IMR-90 (cell line): ENCODE measurements at regions not wholly inside any gene's neighbourhood (a gene's known extent, or its start where the extent isn't known, plus 50 kb on each side); places are given as distances from the start of the nearest gene placed in this dataset.

Source experiments
- ATAC-seq: fragments of 200-7000 bp; cut with Tn5 transposase; 2 replicates; pipeline ENCODE4 v1.9.1; 2020; ENCODE audit warnings: low read depth, mild to moderate bottlenecking, moderate library complexity
- BruUV-seq: library from RNA; stranded (reverse); fragments of 400-500 nt; replicated peaks from 2 replicates; lab custom pipeline; 2021; lab: Mats Ljungman, UMichigan
- CTCF ChIA-PET: fragments of 300-600 bp; formaldehyde crosslinking; extraction: SDS; loops from one replicate; lab custom pipeline; 2021; ENCODE audit warnings: antibody characterized with exemption; lab: Yijun Ruan, JAX
- POLR2A ChIA-PET: fragments of 300-600 bp; sonication (Branson Sonifier 250); formaldehyde crosslinking; loops from one replicate; lab custom pipeline; 2022; ENCODE audit warnings: antibody characterized with exemption; ENCODE audit not compliant: unreplicated experiment; lab: Charles Lee
- DNase-seq: peaks from one replicate; pipeline ENCODE4 v3.0.0; 2013
- H2AFZ ChIP-seq: replicated peaks from 2 replicates; pipeline ENCODE3; 2013; ENCODE audit warnings: low read length, mild to moderate bottlenecking; ENCODE audit not compliant: poor library complexity
- H2AK5ac ChIP-seq: 2 replicates; pipeline ENCODE4 v1.6.1; 2013; ENCODE audit warnings: low read depth, low read length, inconsistent platforms
- H2AK9ac ChIP-seq: replicated peaks from 2 replicates; pipeline ENCODE3; 2013; ENCODE audit warnings: mild to moderate bottlenecking, low read depth, low read length, moderate library complexity; ENCODE audit not compliant: poor library complexity
- H2BK120ac ChIP-seq: 2 replicates; pipeline ENCODE4 v1.6.1; 2013; ENCODE audit warnings: low read depth, low read length, inconsistent platforms
- H2BK15ac ChIP-seq: 3 replicates; pipeline ENCODE4 v1.6.1; 2013; ENCODE audit warnings: low read depth, low read length, inconsistent platforms
- H2BK20ac ChIP-seq: 2 replicates; pipeline ENCODE4 v1.6.1; 2013; ENCODE audit warnings: low read depth, mild to moderate bottlenecking, inconsistent platforms, low read length, moderate library complexity
- H2BK5ac ChIP-seq: 2 replicates; pipeline ENCODE4 v1.6.1; 2013; ENCODE audit warnings: mild to moderate bottlenecking, low read depth, low read length, inconsistent platforms; ENCODE audit not compliant: poor library complexity, severe bottlenecking
- H3K14ac ChIP-seq: replicated peaks from 2 replicates; pipeline ENCODE4 v1.6.1; 2013; ENCODE audit warnings: low read depth, low read length, inconsistent platforms
- H3K18ac ChIP-seq: 2 replicates; pipeline ENCODE4 v1.6.1; 2013; ENCODE audit warnings: low read depth, low read length, control low read depth
- H3K23ac ChIP-seq: 2 replicates; pipeline ENCODE4 v1.6.1; 2013; ENCODE audit warnings: low read depth, low read length, inconsistent platforms
- H3K27ac ChIP-seq: 2 replicates; pipeline ENCODE4 v1.5.1; 2013; ENCODE audit warnings: mild to moderate bottlenecking, control low read depth, low read length; ENCODE audit not compliant: insufficient read depth
- H3K27me3 ChIP-seq: 2 replicates; pipeline ENCODE4 v1.6.1; 2013; ENCODE audit warnings: low read length; ENCODE audit not compliant: control insufficient read depth, insufficient read depth
- H3K36me3 ChIP-seq: 2 replicates; pipeline ENCODE4 v1.6.1; 2013; ENCODE audit warnings: low read length, mixed read lengths; ENCODE audit not compliant: control insufficient read depth, insufficient read depth
- H3K4ac ChIP-seq: 2 replicates; pipeline ENCODE4 v1.6.1; 2013; ENCODE audit warnings: low read depth, low read length, inconsistent platforms
- H3K4me1 ChIP-seq: 2 replicates; pipeline ENCODE4 v1.6.1; 2013; ENCODE audit warnings: low read length, mixed read lengths; ENCODE audit not compliant: control insufficient read depth, insufficient read depth
- H3K4me2 ChIP-seq: 2 replicates; pipeline ENCODE4 v1.6.1; 2013; ENCODE audit warnings: low read depth, mild to moderate bottlenecking, control low read depth, low read length, moderate library complexity
- H3K4me3 ChIP-seq: 2 replicates; pipeline ENCODE4 v1.5.1; 2013; ENCODE audit warnings: low read depth, mild to moderate bottlenecking, control low read depth, low read length, moderate library complexity; ENCODE audit not compliant: insufficient read depth
- H3K56ac ChIP-seq: 2 replicates; pipeline ENCODE4 v1.6.1; 2013; ENCODE audit warnings: low read length, inconsistent platforms; ENCODE audit not compliant: insufficient read depth; ENCODE audit errors: extremely low read depth
- H3K79me1 ChIP-seq, 2 experiments: 2 replicates each; pipeline ENCODE4 v1.6.1; 2013; ENCODE audit warnings: low read length in 2 of 2, inconsistent platforms in 1 of 2, low read depth in 1 of 2
- H3K9ac ChIP-seq: 2 replicates; pipeline ENCODE4 v1.6.1; 2013; ENCODE audit warnings: low read depth, low read length, control low read depth
- H3K9me1 ChIP-seq: 2 replicates; pipeline ENCODE4 v1.6.1; 2013; ENCODE audit warnings: low read length, inconsistent platforms; ENCODE audit not compliant: insufficient read depth
- H3K9me3 ChIP-seq: 2 replicates; pipeline ENCODE4 v1.6.1; 2013; ENCODE audit warnings: low read length; ENCODE audit not compliant: control insufficient read depth, insufficient read depth
- H4K20me1 ChIP-seq: 2 replicates; pipeline ENCODE4 v1.6.1; 2013; ENCODE audit warnings: low read length, inconsistent platforms; ENCODE audit not compliant: insufficient read depth
- H4K5ac ChIP-seq: 2 replicates; pipeline ENCODE4 v1.6.1; 2013; ENCODE audit warnings: mild to moderate bottlenecking, low read depth, low read length, control low read depth
- H4K8ac ChIP-seq, 2 experiments: 2 replicates each; pipeline ENCODE4 v1.6.1; 2013; ENCODE audit warnings: low read depth in 2 of 2, low read length in 2 of 2, control low read depth in 1 of 2, inconsistent platforms in 1 of 2
- H4K91ac ChIP-seq: 2 replicates; pipeline ENCODE4 v1.6.1; 2013; ENCODE audit warnings: low read depth, low read length, inconsistent platforms; ENCODE audit not compliant: insufficient read depth
- BHLHE40 ChIP-seq: fragments of 150-350 bp; IDR thresholded peaks from 2 replicates; pipeline ENCODE4 v1.6.1; 2016; ENCODE audit warnings: mild to moderate bottlenecking, low read depth, low read length
- CEBPB ChIP-seq: IDR thresholded peaks from 2 replicates; pipeline ENCODE4 v1.6.1; 2012; ENCODE audit warnings: low read depth, low read length, improper control_type of control experiment
- CHD1 ChIP-seq: IDR thresholded peaks from 2 replicates; pipeline ENCODE4 v1.6.1; 2012; ENCODE audit warnings: low read depth, low read length, improper control_type of control experiment
- ELK1 ChIP-seq: fragments of 150-350 bp; IDR thresholded peaks from 2 replicates; pipeline ENCODE4 v1.6.1; 2016; ENCODE audit warnings: low read depth, mild to moderate bottlenecking, low read length, moderate library complexity, borderline replicate concordance
- FOS ChIP-seq: fragments of 150-350 bp; IDR thresholded peaks from 2 replicates; pipeline ENCODE4 v1.6.1; 2016; ENCODE audit warnings: low read depth, low read length
- MAZ ChIP-seq: IDR thresholded peaks from 2 replicates; pipeline ENCODE4 v1.6.1; 2012; ENCODE audit warnings: low read depth, mild to moderate bottlenecking, low read length, improper control_type of control experiment, moderate library complexity, borderline replicate concordance
- MXI1 ChIP-seq: IDR thresholded peaks from 2 replicates; pipeline ENCODE4 v1.6.1; 2012; ENCODE audit warnings: low read depth, mild to moderate bottlenecking, low read length, moderate library complexity, borderline replicate concordance
- USF2 ChIP-seq: fragments of 150-350 bp; IDR thresholded peaks from 2 replicates; pipeline ENCODE4 v1.6.1; 2017; ENCODE audit warnings: mild to moderate bottlenecking, antibody characterized with exemption, low read length, low read depth
- WGBS, 2 experiments: methylation state at CpG; one replicate each; pipeline versions ENCODE4 v1.1.5 to v1.1.7; 2013; ENCODE audit warnings: missing lambda C conversion rate in 2 of 2; ENCODE audit not compliant: insufficient read length in 1 of 2; ENCODE audit errors: extremely low coverage in 2 of 2; 5-methylcytosine and 5-hydroxymethylcytosine counted together
- dilution Hi-C: fragments of 300-500 bp; cut with HindIII; formaldehyde crosslinking; loops from one replicate; pipeline ENCODE4 v1.14.3; 2018; ENCODE audit warnings: low sequenced_read_pairs; ENCODE audit not compliant: unreplicated experiment
- in situ Hi-C: fragments of 300-500 bp; cut with MboI; formaldehyde crosslinking; loops from 3 replicates; pipeline ENCODE4 v1.14.3; 2019; ENCODE audit warnings: low sequenced_read_pairs, inconsistent platforms, mixed read lengths
- intact Hi-C: fragments of 100-400 bp; cut with micrococcal nuclease; formaldehyde crosslinking; loops from 2 replicates; pipeline ENCODE4 v1.10.0; 2022

GRCh38 chr11:27807596-27807995 lies 107.3 kb upstream of the BDNF start:
- H3K23ac ChIP-seq, result no peak overlapping the region
- no peak overlapping the region for H3K14ac ChIP-seq
- no peaks in the 10 kb centered on the region for H4K20me1 ChIP-seq
- H3K9ac ChIP-seq, result no peak overlapping the region
- no peak overlapping the region; the same call in 1 of the 2 replicates for H3K18ac ChIP-seq
- H3K4me3 ChIP-seq, result no peak overlapping the region
- ChIA-PET POLR2A (no interaction called here), CTCF (interaction anchor here (0.7 kb wide), 1 partner anchor 86 kb away, joined by 3 read pairs; no protein-coding TSS in a partner anchor)
- H2BK15ac ChIP-seq, result no peak overlapping the region
- H3K9me1 ChIP-seq, result no peaks in the 10 kb centered on the region
- H2BK120ac ChIP-seq, result no peak overlapping the region
- in situ Hi-C loops, result no loop called here
- TF ChIP-seq ELK1 (no peak), MXI1 (no peak), CEBPB (peak; percentile 87), USF2 (no peak), MAZ (no peak), FOS (no peak), CHD1 (no peak), BHLHE40 (no peak)
- no peak overlapping the region for H4K91ac ChIP-seq
- peak; percentile 87 for ATAC-seq
- no peaks in the 10 kb centered on the region for H3K9me3 ChIP-seq
- H2AFZ ChIP-seq, result no peak overlapping the region
- no peaks in the 10 kb centered on the region for H3K79me1 ChIP-seq
- peaks cover 7% of the 10 kb centered on the region; the same call in 1 of the 2 replicates for H3K4me1 ChIP-seq
- H3K27ac ChIP-seq, result peak overlapping the region; percentile 84; the same call in 1 of the 2 replicates
- no peaks in the 10 kb centered on the region for H3K27me3 ChIP-seq
- H4K8ac ChIP-seq, result peak overlapping the region in 1 of 2 experiments; percentile 26; a peak in 1 of 4 replicates
- H3K4me2 ChIP-seq, result no peak overlapping the region; the same call in 1 of the 2 replicates
- H4K5ac ChIP-seq, result no peak overlapping the region
- no peak overlapping the region for H2AK9ac ChIP-seq
- dilution Hi-C loops, result no loop called here
- no peak overlapping the region for H3K56ac ChIP-seq
- no CpG with 5 or more reads among the region's 2 CpGs for WGBS, 2 experiments
- no peaks in the 10 kb centered on the region for H3K36me3 ChIP-seq
- intact Hi-C loops, result no loop called here
- no peak overlapping the region for H3K4ac ChIP-seq
- no TSS peak for BruUV-seq
- no peak overlapping the region for H2BK5ac ChIP-seq
- no peak overlapping the region for H2AK5ac ChIP-seq
- H2BK20ac ChIP-seq, result no peak overlapping the region
- peak; percentile 82 for DNase-seq
